HepG2 (cell line): ENCODE measurements at regions not wholly inside any gene's neighbourhood (a gene's known extent, or its start where the extent isn't known, plus 50 kb on each side); places are given as distances from the start of the nearest gene placed in this dataset.

ENCODE experiments used
- ATAC-seq: fragments of 200-7000 bp; cut with Tn5 transposase; 3 replicates; pipeline ENCODE4 v1.9.1; 2020; ENCODE audit warnings: mild to moderate bottlenecking, moderate library complexity
- BruUV-seq: library from RNA; stranded (reverse); fragments of 400-500 nt; replicated peaks from 2 replicates; lab custom pipeline; 2021; lab: Mats Ljungman, UMichigan
- CTCF ChIA-PET: fragments of 300-600 bp; formaldehyde crosslinking; extraction: SDS; loops from one replicate; lab custom pipeline; 2021; ENCODE audit warnings: low total read pairs, inconsistent platforms, low intra/inter-chr PET ratio; lab: Yijun Ruan, JAX
- POLR2A ChIA-PET: fragments of 350-600 bp; sonication (Branson Sonifier 250); formaldehyde crosslinking; loops from one replicate; lab custom pipeline; 2020; ENCODE audit warnings: antibody characterized with exemption, inconsistent platforms; lab: Yijun Ruan, JAX
- DNase-seq: peaks from one replicate; pipeline ENCODE4 v3.0.0-alpha.2; 2015; ENCODE audit warnings: low spot score
- FAIRE-seq: peaks from 3 replicates; lab custom pipeline; 2011; peaks lifted over from hg19 to GRCh38; lab: Jason Lieb, UNC
- H2AFZ ChIP-seq: one replicate; pipeline ENCODE4 v1.6.1; 2011; ENCODE audit warnings: low read length, inconsistent platforms
- H3K27ac ChIP-seq: fragments of 300-600 bp; 3 replicates; pipeline ENCODE4 v1.8.0; 2011; ENCODE audit warnings: mixed run types, mild to moderate bottlenecking, mixed read lengths, low read length, inconsistent platforms; ENCODE audit not compliant: insufficient read depth; ENCODE audit errors: extremely low read length
- H3K27me3 ChIP-seq, 2 experiments: fragments of 200-600 bp in 1 of 2; 2 replicates in 1 of 2; 3 replicates in 1 of 2; pipeline versions ENCODE4 v1.6.0 to v1.8.0; 2011; ENCODE audit warnings: low read length in 2 of 2, mild to moderate bottlenecking in 2 of 2, moderate library complexity in 2 of 2, inconsistent platforms in 1 of 2; ENCODE audit not compliant: insufficient read depth in 2 of 2, control insufficient read depth in 1 of 2
- H3K36me3 ChIP-seq, 2 experiments: fragments of 200-600 bp in 1 of 2; replicated peaks in 1 of 2; 2 replicates in 1 of 2; 3 replicates in 1 of 2; pipeline versions ENCODE4 v1.5.1 to v1.8.0; 2011; ENCODE audit warnings: low read length in 2 of 2, inconsistent platforms in 1 of 2; ENCODE audit not compliant: insufficient read depth in 2 of 2, control insufficient read depth in 1 of 2
- H3K4me1 ChIP-seq: 2 replicates; pipeline ENCODE4 v1.5.1; 2012; ENCODE audit warnings: low read length, inconsistent platforms; ENCODE audit not compliant: insufficient read depth
- H3K4me2 ChIP-seq: 2 replicates; pipeline ENCODE4 v1.6.0; 2011; ENCODE audit warnings: low read depth, low read length, inconsistent platforms
- H3K4me3 ChIP-seq, 3 experiments: fragments of 200-600 bp in 1 of 3; sonication (generic), shearing (Covaris generic) in 1 of 3; replicated peaks in 1 of 3; 2 replicates each; pipeline ENCODE4 v1.5.1; 2011 to 2016; ENCODE audit warnings: low read length in 3 of 3, inconsistent platforms in 2 of 3, low read depth in 2 of 3, mild to moderate bottlenecking in 2 of 3, control low read depth in 1 of 3, mixed read lengths in 1 of 3; ENCODE audit not compliant: insufficient read depth in 1 of 3
- H3K79me2 ChIP-seq: one replicate; pipeline ENCODE4 v1.6.1; 2011; ENCODE audit warnings: low read length, inconsistent platforms; ENCODE audit not compliant: insufficient read depth
- H3K9ac ChIP-seq: 2 replicates; pipeline ENCODE4 v1.6.0; 2011; ENCODE audit warnings: mild to moderate bottlenecking, low read depth, low read length, inconsistent platforms; ENCODE audit not compliant: insufficient read depth
- H3K9me3 ChIP-seq: 2 replicates; pipeline ENCODE4 v1.5.1; 2012; ENCODE audit warnings: mild to moderate bottlenecking, low read length
- H4K20me1 ChIP-seq: 2 replicates; pipeline ENCODE4 v1.6.0; 2011; ENCODE audit warnings: inconsistent platforms, mild to moderate bottlenecking, low read length, moderate library complexity; ENCODE audit not compliant: insufficient read depth
- ASH2L ChIP-seq: fragments of 300-600, 200-600 bp; sonication (generic); IDR thresholded peaks from 2 replicates; pipeline ENCODE4 v1.7.0; 2017; ENCODE audit warnings: low read depth, mild to moderate bottlenecking, moderate library complexity, mixed read lengths, low read length; ENCODE audit not compliant: insufficient read length
- MAX ChIP-seq: IDR thresholded peaks from 2 replicates; pipeline ENCODE4 v1.6.1; 2012; ENCODE audit warnings: inconsistent platforms
- MED13 ChIP-seq: sonication (generic); formaldehyde crosslinking; IDR thresholded peaks from 2 replicates; pipeline ENCODE4 v1.5.0; 2020; ENCODE audit warnings: missing genetic modification reagents
- MEF2D ChIP-seq: sonication (generic); formaldehyde crosslinking; IDR thresholded peaks from 2 replicates; pipeline ENCODE4 v1.5.1; 2020; ENCODE audit warnings: mild to moderate bottlenecking, missing genetic modification reagents
- REPIN1 ChIP-seq: sonication (generic); formaldehyde crosslinking; IDR thresholded peaks from 2 replicates; pipeline ENCODE4 v1.8.0; 2022; ENCODE audit warnings: missing genetic modification reagents, low read depth, mild to moderate bottlenecking, borderline replicate concordance
- ZBED4 ChIP-seq: sonication (generic); formaldehyde crosslinking; IDR thresholded peaks from 2 replicates; pipeline ENCODE4 v1.4.0; 2020; ENCODE audit warnings: missing genetic modification reagents, borderline replicate concordance
- ZBTB7A ChIP-seq: sonication (generic); formaldehyde crosslinking; IDR thresholded peaks from 2 replicates; pipeline ENCODE4 v1.8.0; 2022; ENCODE audit warnings: mild to moderate bottlenecking, missing genetic modification reagents
- ZMAT3 ChIP-seq: sonication (generic); formaldehyde crosslinking; conservative IDR thresholded peaks from 2 replicates; pipeline ENCODE4 v1.7.0; 2021; ENCODE audit warnings: missing genetic modification reagents
- ZMYM3 ChIP-seq: sonication (generic); formaldehyde crosslinking; IDR thresholded peaks from 2 replicates; pipeline ENCODE4 v1.5.1; 2020; ENCODE audit warnings: mild to moderate bottlenecking, missing genetic modification reagents
- ZNF142 ChIP-seq: sonication (generic); formaldehyde crosslinking; IDR thresholded peaks from 2 replicates; pipeline ENCODE4 v1.4.0; 2020; ENCODE audit warnings: missing genetic modification reagents
- ZNF33A ChIP-seq: sonication (generic); formaldehyde crosslinking; IDR thresholded peaks from 2 replicates; pipeline ENCODE4 v1.5.1; 2020; ENCODE audit warnings: missing genetic modification reagents, mild to moderate bottlenecking, moderate library complexity, borderline replicate concordance
- ZNF33B ChIP-seq: sonication (generic); formaldehyde crosslinking; IDR thresholded peaks from 2 replicates; pipeline ENCODE4 v1.5.1; 2020; ENCODE audit warnings: mild to moderate bottlenecking, missing genetic modification reagents
- ZNF850 ChIP-seq: sonication (generic); formaldehyde crosslinking; conservative IDR thresholded peaks from 2 replicates; pipeline ENCODE4 v1.9.0; 2021; ENCODE audit warnings: mild to moderate bottlenecking, missing genetic modification reagents
- ZNF879 ChIP-seq: sonication (generic); formaldehyde crosslinking; IDR thresholded peaks from 2 replicates; pipeline ENCODE4 v1.8.1; 2023; ENCODE audit warnings: missing genetic modification reagents
- WGBS: methylation state at CpG from one replicate; pipeline ENCODE4 v1.1.6; 2017; ENCODE audit warnings: low lambda C conversion rate; 5-methylcytosine and 5-hydroxymethylcytosine counted together
- in situ Hi-C: cut with HindIII; loops from 2 replicates; pipeline ENCODE4 v1.10.0; 2017; ENCODE audit warnings: low pct_unique_long_range_greater_than_20kb; ENCODE audit not compliant: extremely low pct_ligation_motif_present
- intact Hi-C: fragments of 100-400 bp; cut with micrococcal nuclease; formaldehyde crosslinking; loops from one replicate; pipeline ENCODE4 v1.10.0; 2022; ENCODE audit not compliant: unreplicated experiment

DNA sequence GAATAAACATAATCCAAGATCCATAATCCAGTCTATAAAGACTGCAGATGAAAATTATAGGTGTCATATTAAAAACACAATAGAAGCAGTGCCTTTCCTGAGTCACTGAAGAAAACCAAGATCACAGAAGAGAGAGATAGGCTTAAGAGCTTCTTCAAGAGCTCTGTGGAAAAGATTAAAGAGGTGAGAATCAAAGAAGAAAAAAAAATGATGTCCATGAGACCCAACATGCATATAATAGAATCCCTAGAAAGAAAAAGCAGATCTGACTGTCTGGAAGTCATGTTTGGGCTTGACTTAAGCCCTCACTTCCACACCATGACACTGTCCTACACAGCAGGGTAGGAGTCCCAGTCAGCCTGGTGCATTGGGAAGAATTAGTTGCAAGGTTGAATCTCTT lies 205.6 kb upstream of the PROK2 start (continued):
- no peak for TF ChIP-seq ZBED4 (CRISPR knock-in tag)

DNA sequence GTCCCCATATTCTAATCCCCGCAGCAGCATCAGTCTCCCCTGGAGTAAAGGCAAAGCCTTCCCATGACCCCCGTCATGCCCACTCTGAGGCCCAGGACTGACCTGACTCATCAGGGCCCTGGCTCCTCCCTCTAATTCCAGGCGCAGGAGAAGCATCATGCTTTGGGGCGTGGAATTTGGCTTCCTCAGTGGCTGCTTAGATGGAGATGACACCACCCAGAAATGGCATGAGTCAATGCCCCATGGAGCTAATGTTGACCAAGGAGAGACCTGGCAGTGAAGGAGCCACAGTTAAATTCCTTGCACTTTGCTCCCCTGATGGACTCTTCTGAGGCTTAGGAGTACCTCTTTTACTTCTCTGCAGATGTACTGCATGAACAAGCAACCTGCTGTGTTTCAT lies 204.2 kb upstream of the PROK2 start:
- intact Hi-C loops (loop anchor here (10.0 kb wide), 1 partner anchor 836 kb away; no protein-coding TSS in a partner anchor), in situ Hi-C loops (no loop called here)
- Histone ChIP-seq H3K79me2 (no peaks in the 10 kb centered on the region), H2AFZ (no peak overlapping the region), H3K27ac (no peak overlapping the region), H3K4me1 (no peaks in the 10 kb centered on the region), H3K9ac (no peak overlapping the region), H3K36me3 (no peaks in the 10 kb centered on the region), H3K4me2 (no peak overlapping the region), H4K20me1 (no peaks in the 10 kb centered on the region), H3K27me3 (peaks cover 0 to 3% of the 10 kb centered on the region in 2 experiments; a peak in 2 of 5 replicates), H3K4me3 (no peak overlapping the region), H3K9me3 (no peaks in the 10 kb centered on the region)
- ChIA-PET CTCF (no interaction called here), POLR2A (no interaction called here)
- no peak for DNase-seq
- no TSS peak for BruUV-seq
- FAIRE-seq, result no peak
- no peak for ATAC-seq
- TF ChIP-seq ZNF879 (CRISPR knock-in tag) (no peak), REPIN1 (CRISPR knock-in tag) (no peak), ZNF33B (CRISPR knock-in tag) (no peak), ZBTB7A (CRISPR knock-in tag) (no peak), ZMYM3 (CRISPR knock-in tag) (no peak), ZNF142 (CRISPR knock-in tag) (no peak), ZNF850 (CRISPR knock-in tag) (no peak), ZMAT3 (CRISPR knock-in tag) (no peak), MED13 (CRISPR knock-in tag) (no peak), MAX (no peak), ASH2L (no peak), MEF2D (CRISPR knock-in tag) (no peak), ZNF33A (CRISPR knock-in tag) (no peak)
- WGBS, result 29% methylated on average over 2 of the region's 4 CpGs
